ENCODE measurements at regions not wholly inside any gene's neighbourhood (a gene's known extent, or its start where the extent isn't known, plus 50 kb on each side); places are given as distances from the start of the nearest gene placed in this dataset.

DNA sequence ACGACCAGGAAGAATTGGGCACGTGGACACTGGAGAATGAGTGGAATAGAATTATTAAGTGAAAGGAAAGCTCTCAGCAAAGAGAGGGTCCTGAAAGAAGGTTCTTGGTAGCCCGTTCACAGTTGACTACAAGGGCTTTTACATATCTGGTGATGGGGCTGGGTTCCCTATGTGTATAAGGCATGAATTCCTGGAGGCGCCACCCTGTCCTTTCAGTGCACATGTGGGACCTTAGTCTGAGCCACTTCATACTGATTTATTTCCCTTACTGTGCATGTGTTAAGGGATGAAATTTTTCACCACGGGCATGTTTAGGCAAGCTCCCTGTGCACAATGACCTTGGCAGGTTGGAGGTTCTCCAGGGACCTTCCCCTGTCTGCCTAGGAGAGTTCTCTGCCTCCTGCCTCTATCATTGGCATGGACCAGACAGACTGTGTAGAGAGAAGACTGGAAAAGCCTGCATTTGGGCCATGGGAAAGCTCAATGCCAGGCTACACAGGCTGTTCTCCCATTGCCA is 145.9 kb upstream of the ITGB1 start:
- no peak for TF ChIP-seq ZNF292 (tag by site-specific recombination; IDR thresholded peaks at IDR 0.05; ENCODE audit: borderline replicate concordance, low read depth)
- no peak for TF ChIP-seq CTCF (tag by site-specific recombination; IDR thresholded peaks at IDR 0.05)
- no peak for TF ChIP-seq SETDB1 (IDR thresholded peaks at IDR 0.05; ENCODE audit: insufficient read length, low read length)

All from HEK293 (cell line).